PC-9 (cell line): ENCODE measurements at regions not wholly inside any gene's neighbourhood (a gene's known extent, or its start where the extent isn't known, plus 50 kb on each side); places are given as distances from the start of the nearest gene placed in this dataset.
A peak's percentile ranks its signal among the peaks of the same experiment; 100 is the strongest.

Source experiments
- BruUV-seq: library from RNA; stranded (reverse); fragments of 400-500 nt; replicated peaks from 2 replicates; lab custom pipeline; 2021; lab: Mats Ljungman, UMichigan
- CTCF ChIA-PET: fragments of 300-600 bp; sonication (Branson Sonifier 250); formaldehyde crosslinking; loops from one replicate; lab custom pipeline; 2022; ENCODE audit warnings: antibody characterized with exemption; lab: Charles Lee
- POLR2A ChIA-PET: fragments of 300-600 bp; sonication (Branson Sonifier 250); formaldehyde crosslinking; loops from one replicate; lab custom pipeline; 2022; ENCODE audit warnings: antibody characterized with exemption; ENCODE audit not compliant: unreplicated experiment; lab: Charles Lee
- DNase-seq, 2 experiments: peaks; one replicate each; pipeline versions ENCODE4 v3.0.0 to v3.0.0-alpha.2; 2015 to 2022; ENCODE audit warnings: mixed read lengths in 1 of 2
- H2AFZ ChIP-seq: fragments of 200-600 bp; sonication (generic); 2 replicates; pipeline ENCODE4 v1.8.1; 2017; ENCODE audit warnings: antibody characterized with exemption
- H3F3A ChIP-seq: fragments of 200-600 bp; sonication (generic); 2 replicates; pipeline ENCODE4 v1.8.1; 2017; ENCODE audit warnings: antibody characterized with exemption, mild to moderate bottlenecking, low read depth; ENCODE audit not compliant: insufficient read depth
- H3K27ac ChIP-seq: fragments of 200-600 bp; sonication (generic); 2 replicates; pipeline ENCODE4 v1.6.1; 2016; ENCODE audit warnings: mixed run types
- H3K27me3 ChIP-seq: fragments of 200-600 bp; sonication (generic); 2 replicates; pipeline ENCODE4 v1.6.1; 2016; ENCODE audit warnings: low read depth, mixed run types; ENCODE audit not compliant: insufficient read depth
- H3K36me3 ChIP-seq: fragments of 200-600 bp; sonication (generic); 2 replicates; pipeline ENCODE4 v1.6.1; 2016; ENCODE audit warnings: low read depth, mixed run types
- H3K4me1 ChIP-seq: fragments of 200-600 bp; sonication (generic); replicated peaks from 2 replicates; pipeline ENCODE4 v1.6.1; 2016; ENCODE audit warnings: mixed run types; ENCODE audit not compliant: insufficient read depth
- H3K4me2 ChIP-seq: fragments of 200-600 bp; sonication (generic); 2 replicates; pipeline ENCODE4 v1.6.1; 2017; ENCODE audit warnings: mixed run types
- H3K4me3 ChIP-seq: fragments of 200-600 bp; sonication (generic); 2 replicates; pipeline ENCODE4 v1.6.1; 2016; ENCODE audit warnings: mixed run types
- H3K79me2 ChIP-seq: fragments of 200-600 bp; sonication (generic); 2 replicates; pipeline ENCODE4 v1.6.1; 2017; ENCODE audit warnings: low read depth, mixed run types
- H3K9me2 ChIP-seq: fragments of 200-600 bp; sonication (generic); 2 replicates; pipeline ENCODE4 v1.8.1; 2017; ENCODE audit warnings: mild to moderate bottlenecking; ENCODE audit not compliant: insufficient read depth
- H3K9me3 ChIP-seq: fragments of 200-600 bp; sonication (generic); 2 replicates; pipeline ENCODE4 v1.8.1; 2016; ENCODE audit warnings: low read depth; ENCODE audit not compliant: insufficient read depth
- H4K20me1 ChIP-seq: fragments of 200-600 bp; sonication (generic); 2 replicates; pipeline ENCODE4 v1.8.1; 2017; ENCODE audit not compliant: insufficient read depth
- EZH2 ChIP-seq: fragments of 200-600 bp; sonication (generic); IDR thresholded peaks from 2 replicates; pipeline ENCODE4 v1.8.0; 2017; ENCODE audit warnings: antibody characterized with exemption, low read depth
- intact Hi-C: fragments of 100-400 bp; cut with micrococcal nuclease; formaldehyde crosslinking; loops from one replicate; pipeline ENCODE4 v1.10.0; 2022; ENCODE audit not compliant: unreplicated experiment
- TF ChIP-seq, protein P1 (sequence below): fragments of 200-600 bp; sonication (generic); conservative IDR thresholded peaks from 2 replicates; pipeline ENCODE4 v1.6.1; 2017; ENCODE audit warnings: mixed run types, antibody characterized with exemption, mild to moderate bottlenecking, moderate library complexity

DNA sequence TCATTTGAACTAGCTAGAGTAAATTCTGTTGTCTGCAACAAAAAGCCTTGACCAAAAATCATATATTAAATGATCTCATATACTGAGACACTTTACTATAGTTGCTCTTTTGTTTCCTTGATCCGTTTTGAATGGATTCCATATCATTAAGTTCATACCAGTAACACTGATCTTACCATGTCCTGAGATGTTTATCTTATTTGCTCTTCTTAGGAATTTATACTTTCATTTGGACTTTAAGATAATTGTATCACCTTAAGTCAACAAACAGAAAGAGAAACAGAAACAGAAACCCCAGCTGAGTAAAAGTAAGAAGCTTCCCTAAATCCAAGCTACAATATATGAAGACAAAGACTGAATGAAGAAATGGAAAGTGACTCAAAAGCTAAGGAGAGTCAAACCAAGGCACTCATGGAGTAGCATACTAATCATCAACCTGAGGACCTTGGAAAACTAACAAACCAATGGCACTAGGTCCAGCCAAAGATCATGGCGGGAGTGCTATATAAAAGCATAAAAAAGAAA lies 106.5 kb upstream of the COX10 start:
- Histone ChIP-seq H3K79me2 (no peaks in the 10 kb centered on the region), H3K36me3 (no peaks in the 10 kb centered on the region), H3K4me3 (no peak overlapping the region), H2AFZ (no peak overlapping the region), H3K27me3 (peaks cover 21% of the 10 kb centered on the region; the same call in 1 of the 2 replicates), H3K4me2 (no peak overlapping the region), H3K4me1 (no peaks in the 10 kb centered on the region), H3K9me3 (no peaks in the 10 kb centered on the region), H3F3A (no peaks in the 10 kb centered on the region), H4K20me1 (no peaks in the 10 kb centered on the region), H3K9me2 (no peaks in the 10 kb centered on the region), H3K27ac (no peak overlapping the region)
- CTCF ChIA-PET = no interaction called here
- TF ChIP-seq, protein P1, sequence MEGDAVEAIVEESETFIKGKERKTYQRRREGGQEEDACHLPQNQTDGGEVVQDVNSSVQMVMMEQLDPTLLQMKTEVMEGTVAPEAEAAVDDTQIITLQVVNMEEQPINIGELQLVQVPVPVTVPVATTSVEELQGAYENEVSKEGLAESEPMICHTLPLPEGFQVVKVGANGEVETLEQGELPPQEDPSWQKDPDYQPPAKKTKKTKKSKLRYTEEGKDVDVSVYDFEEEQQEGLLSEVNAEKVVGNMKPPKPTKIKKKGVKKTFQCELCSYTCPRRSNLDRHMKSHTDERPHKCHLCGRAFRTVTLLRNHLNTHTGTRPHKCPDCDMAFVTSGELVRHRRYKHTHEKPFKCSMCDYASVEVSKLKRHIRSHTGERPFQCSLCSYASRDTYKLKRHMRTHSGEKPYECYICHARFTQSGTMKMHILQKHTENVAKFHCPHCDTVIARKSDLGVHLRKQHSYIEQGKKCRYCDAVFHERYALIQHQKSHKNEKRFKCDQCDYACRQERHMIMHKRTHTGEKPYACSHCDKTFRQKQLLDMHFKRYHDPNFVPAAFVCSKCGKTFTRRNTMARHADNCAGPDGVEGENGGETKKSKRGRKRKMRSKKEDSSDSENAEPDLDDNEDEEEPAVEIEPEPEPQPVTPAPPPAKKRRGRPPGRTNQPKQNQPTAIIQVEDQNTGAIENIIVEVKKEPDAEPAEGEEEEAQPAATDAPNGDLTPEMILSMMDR = no peak
- TF ChIP-seq EZH2 = no peak
- POLR2A ChIA-PET = no interaction called here
- no peak for DNase-seq
- intact Hi-C loops = no loop called here
- BruUV-seq = no TSS peak

DNA sequence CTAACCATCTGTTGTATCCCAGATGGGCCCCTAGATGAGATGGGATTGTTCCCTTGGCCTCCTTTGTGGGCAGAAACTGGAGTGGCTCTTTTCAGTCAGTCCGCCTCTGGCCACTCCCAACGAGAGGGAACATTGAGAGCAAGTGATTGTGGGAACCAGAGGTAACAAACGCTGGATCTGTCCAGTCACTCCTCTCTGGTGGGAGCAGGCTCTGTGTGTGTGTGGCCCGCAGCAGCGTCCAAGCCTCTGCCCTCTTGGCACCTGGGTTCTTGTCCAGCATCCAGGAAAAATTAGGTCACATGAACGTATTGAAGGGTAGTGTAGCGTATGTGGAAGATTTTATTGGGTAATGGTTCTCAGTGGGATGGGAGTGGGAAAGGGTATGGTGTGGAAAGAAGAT lies 101.9 kb upstream of the COX10 start:
- Histone ChIP-seq H3K4me1 (no peaks in the 10 kb centered on the region), H2AFZ (no peak overlapping the region), H3K9me2 (no peaks in the 10 kb centered on the region), H3K9me3 (no peaks in the 10 kb centered on the region), H3K79me2 (no peaks in the 10 kb centered on the region), H3K4me3 (no peak overlapping the region), H3K4me2 (no peak overlapping the region), H3K36me3 (no peaks in the 10 kb centered on the region), H3K27me3 (peaks cover 23% of the 10 kb centered on the region; the same call in 1 of the 2 replicates), H4K20me1 (no peaks in the 10 kb centered on the region), H3K27ac (no peak overlapping the region), H3F3A (no peaks in the 10 kb centered on the region)
- intact Hi-C loops = no loop called here
- no peak for DNase-seq
- TF ChIP-seq, protein P1 = no peak
- TF ChIP-seq EZH2 = no peak
- BruUV-seq = no TSS peak
- CTCF ChIA-PET = no interaction called here
- POLR2A ChIA-PET = no interaction called here

DNA sequence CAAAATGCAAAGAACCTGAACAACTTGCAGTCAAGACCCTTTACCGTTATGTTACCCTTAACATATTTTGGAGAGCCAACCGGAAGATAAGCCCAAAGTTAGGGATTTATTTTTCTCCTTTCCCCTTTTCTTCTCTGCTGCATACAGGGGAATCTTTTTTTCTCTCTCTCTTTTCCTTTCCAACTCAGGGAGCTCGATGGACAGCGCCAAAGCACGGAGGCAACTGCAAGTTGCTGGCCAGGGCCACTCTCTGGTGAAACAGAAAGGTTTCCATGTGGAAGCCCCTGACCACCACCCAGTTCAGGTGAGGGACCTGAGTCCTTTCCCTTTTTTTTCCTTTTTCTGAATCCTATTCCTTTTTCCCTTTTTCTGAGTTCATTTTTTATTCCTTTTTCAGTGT lies 98.8 kb upstream of the COX10 start:
- H3K36me3 ChIP-seq = no peaks in the 10 kb centered on the region
- TF ChIP-seq, protein P1 = no peak
- TF ChIP-seq EZH2 = no peak
- no peaks in the 10 kb centered on the region for H3K4me1 ChIP-seq
- no peak overlapping the region for H3K27ac ChIP-seq
- no peaks in the 10 kb centered on the region for H3F3A ChIP-seq
- CTCF ChIA-PET = no interaction called here
- no peak for DNase-seq
- H4K20me1 ChIP-seq = no peaks in the 10 kb centered on the region
- H3K79me2 ChIP-seq = no peaks in the 10 kb centered on the region
- H3K4me2 ChIP-seq = peak overlapping the region; percentile 46
- no peaks in the 10 kb centered on the region for H3K9me3 ChIP-seq
- POLR2A ChIA-PET = no interaction called here
- H2AFZ ChIP-seq = no peak overlapping the region
- H3K27me3 ChIP-seq = peaks cover 28% of the 10 kb centered on the region
- intact Hi-C loops = no loop called here
- H3K9me2 ChIP-seq = no peaks in the 10 kb centered on the region
- BruUV-seq = no TSS peak
- peak overlapping the region; percentile 11; the same call in 1 of the 2 replicates for H3K4me3 ChIP-seq
